ENCODE measurements at regions not wholly inside any gene's neighbourhood (a gene's known extent, or its start where the extent isn't known, plus 50 kb on each side); places are given as distances from the start of the nearest gene placed in this dataset.

DNA sequence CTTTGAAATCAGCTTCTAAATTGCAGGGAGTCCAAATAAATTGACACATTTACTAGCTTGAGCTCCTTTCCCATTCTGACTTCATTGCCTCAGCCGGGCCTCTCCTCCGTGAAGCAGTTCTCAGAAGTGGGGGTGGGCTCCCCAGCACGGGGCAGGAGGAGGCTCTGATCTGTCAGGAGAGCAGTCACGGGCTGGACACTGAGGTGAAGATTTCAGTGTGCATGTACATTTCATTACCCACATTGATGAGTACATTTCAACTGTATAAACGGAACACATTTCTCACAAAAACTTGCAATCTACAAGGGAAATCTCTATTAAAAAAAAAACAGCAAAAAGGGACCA, 195.9 kb downstream of the SEMA6A start:
- TF ChIP-seq, protein P1, sequence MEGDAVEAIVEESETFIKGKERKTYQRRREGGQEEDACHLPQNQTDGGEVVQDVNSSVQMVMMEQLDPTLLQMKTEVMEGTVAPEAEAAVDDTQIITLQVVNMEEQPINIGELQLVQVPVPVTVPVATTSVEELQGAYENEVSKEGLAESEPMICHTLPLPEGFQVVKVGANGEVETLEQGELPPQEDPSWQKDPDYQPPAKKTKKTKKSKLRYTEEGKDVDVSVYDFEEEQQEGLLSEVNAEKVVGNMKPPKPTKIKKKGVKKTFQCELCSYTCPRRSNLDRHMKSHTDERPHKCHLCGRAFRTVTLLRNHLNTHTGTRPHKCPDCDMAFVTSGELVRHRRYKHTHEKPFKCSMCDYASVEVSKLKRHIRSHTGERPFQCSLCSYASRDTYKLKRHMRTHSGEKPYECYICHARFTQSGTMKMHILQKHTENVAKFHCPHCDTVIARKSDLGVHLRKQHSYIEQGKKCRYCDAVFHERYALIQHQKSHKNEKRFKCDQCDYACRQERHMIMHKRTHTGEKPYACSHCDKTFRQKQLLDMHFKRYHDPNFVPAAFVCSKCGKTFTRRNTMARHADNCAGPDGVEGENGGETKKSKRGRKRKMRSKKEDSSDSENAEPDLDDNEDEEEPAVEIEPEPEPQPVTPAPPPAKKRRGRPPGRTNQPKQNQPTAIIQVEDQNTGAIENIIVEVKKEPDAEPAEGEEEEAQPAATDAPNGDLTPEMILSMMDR (IDR thresholded peaks at IDR 0.05; ENCODE audit: low read depth, low read length, missing input control) = no peak
- TF ChIP-seq FOXA2 (IDR thresholded peaks at IDR 0.05) (no peak), TAF1 (conservative IDR thresholded peaks at IDR 0.05) (no peak), SP1 (IDR thresholded peaks at IDR 0.05) (no peak), GABPA (IDR thresholded peaks at IDR 0.05 in 1 of 2, conservative IDR thresholded peaks at IDR 0.05 in 1 of 2) (no peak), YY1 (IDR thresholded peaks at IDR 0.05) (no peak), EGR1 (IDR thresholded peaks at IDR 0.05; ENCODE audit: low read depth in 2 of 2) (no peak), RAD21 (IDR thresholded peaks at IDR 0.05) (no peak), ZBTB33 (IDR thresholded peaks at IDR 0.05) (no peak), FOXA1 (IDR thresholded peaks at IDR 0.05) (no peak)
- TF ChIP-seq, protein P2, sequence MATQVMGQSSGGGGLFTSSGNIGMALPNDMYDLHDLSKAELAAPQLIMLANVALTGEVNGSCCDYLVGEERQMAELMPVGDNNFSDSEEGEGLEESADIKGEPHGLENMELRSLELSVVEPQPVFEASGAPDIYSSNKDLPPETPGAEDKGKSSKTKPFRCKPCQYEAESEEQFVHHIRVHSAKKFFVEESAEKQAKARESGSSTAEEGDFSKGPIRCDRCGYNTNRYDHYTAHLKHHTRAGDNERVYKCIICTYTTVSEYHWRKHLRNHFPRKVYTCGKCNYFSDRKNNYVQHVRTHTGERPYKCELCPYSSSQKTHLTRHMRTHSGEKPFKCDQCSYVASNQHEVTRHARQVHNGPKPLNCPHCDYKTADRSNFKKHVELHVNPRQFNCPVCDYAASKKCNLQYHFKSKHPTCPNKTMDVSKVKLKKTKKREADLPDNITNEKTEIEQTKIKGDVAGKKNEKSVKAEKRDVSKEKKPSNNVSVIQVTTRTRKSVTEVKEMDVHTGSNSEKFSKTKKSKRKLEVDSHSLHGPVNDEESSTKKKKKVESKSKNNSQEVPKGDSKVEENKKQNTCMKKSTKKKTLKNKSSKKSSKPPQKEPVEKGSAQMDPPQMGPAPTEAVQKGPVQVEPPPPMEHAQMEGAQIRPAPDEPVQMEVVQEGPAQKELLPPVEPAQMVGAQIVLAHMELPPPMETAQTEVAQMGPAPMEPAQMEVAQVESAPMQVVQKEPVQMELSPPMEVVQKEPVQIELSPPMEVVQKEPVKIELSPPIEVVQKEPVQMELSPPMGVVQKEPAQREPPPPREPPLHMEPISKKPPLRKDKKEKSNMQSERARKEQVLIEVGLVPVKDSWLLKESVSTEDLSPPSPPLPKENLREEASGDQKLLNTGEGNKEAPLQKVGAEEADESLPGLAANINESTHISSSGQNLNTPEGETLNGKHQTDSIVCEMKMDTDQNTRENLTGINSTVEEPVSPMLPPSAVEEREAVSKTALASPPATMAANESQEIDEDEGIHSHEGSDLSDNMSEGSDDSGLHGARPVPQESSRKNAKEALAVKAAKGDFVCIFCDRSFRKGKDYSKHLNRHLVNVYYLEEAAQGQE (IDR thresholded peaks at IDR 0.05) = no peak
- TF ChIP-seq, protein P3, sequence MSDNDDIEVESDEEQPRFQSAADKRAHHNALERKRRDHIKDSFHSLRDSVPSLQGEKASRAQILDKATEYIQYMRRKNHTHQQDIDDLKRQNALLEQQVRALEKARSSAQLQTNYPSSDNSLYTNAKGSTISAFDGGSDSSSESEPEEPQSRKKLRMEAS (IDR thresholded peaks at IDR 0.05) = no peak
